ENCODE measurements at regions not wholly inside any gene's neighbourhood (a gene's known extent, or its start where the extent isn't known, plus 50 kb on each side); places are given as distances from the start of the nearest gene placed in this dataset. TPM values are rescaled to one million over a fixed set of nuclear protein-coding genes. Genes with fewer than 3 reads are reported as not detected.
"Not testable (repeated sequence)": the region's sequence is repeated elsewhere in the genome, so short reads cannot be mapped to it uniquely, and the experiment has no call there.

DNA sequence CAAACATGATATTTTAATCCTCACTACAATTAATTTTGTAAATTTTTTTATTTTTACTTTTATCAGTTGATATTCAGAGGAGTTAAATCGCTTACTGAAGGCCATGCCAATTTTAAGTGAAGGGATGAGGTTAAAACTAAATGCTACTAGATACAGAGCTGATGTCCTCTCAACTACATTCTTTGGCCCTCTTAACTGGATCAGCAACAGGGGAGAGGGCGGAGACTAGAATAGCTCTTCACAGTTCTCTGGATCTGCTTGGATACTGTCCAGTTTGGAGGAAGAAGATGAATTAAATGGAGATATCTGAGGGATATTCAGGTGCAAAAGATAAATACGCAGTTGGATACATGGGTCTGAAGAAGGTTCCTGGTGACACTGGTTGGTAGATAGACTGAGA is 85.6 kb upstream of the LYSMD4 start:
- TF ChIP-seq, protein P1, sequence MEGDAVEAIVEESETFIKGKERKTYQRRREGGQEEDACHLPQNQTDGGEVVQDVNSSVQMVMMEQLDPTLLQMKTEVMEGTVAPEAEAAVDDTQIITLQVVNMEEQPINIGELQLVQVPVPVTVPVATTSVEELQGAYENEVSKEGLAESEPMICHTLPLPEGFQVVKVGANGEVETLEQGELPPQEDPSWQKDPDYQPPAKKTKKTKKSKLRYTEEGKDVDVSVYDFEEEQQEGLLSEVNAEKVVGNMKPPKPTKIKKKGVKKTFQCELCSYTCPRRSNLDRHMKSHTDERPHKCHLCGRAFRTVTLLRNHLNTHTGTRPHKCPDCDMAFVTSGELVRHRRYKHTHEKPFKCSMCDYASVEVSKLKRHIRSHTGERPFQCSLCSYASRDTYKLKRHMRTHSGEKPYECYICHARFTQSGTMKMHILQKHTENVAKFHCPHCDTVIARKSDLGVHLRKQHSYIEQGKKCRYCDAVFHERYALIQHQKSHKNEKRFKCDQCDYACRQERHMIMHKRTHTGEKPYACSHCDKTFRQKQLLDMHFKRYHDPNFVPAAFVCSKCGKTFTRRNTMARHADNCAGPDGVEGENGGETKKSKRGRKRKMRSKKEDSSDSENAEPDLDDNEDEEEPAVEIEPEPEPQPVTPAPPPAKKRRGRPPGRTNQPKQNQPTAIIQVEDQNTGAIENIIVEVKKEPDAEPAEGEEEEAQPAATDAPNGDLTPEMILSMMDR (IDR thresholded peaks at IDR 0.05; ENCODE audit: insufficient read depth, low read depth, low read length) = no peak
- no peak for DNase-seq (ENCODE audit: low read depth)
- no peak overlapping the region for H3K4me3 ChIP-seq (ENCODE audit: low read depth, low read length)

DNA sequence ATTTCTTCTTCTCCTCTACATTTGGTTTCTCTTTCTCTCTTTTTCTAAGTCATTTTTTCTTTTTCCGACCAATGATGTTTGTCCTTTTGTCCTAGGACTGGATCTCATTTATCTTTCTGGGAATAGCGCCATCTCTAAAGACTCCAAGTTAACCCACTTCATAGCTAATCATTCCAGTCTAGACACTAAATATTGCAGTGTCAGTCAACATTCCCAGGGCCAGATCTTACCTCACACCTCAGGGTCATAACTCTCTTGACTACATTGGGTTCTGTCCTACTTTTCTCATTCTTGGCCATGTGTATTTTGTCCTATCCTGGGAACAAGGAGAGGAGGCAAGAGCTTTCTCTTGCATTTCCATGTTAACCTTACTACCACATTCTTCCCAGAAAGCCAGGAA is 83.6 kb upstream of the LYSMD4 start:
- not testable (repeated sequence) for DNase-seq (ENCODE audit: low read depth); H3K4me3 ChIP-seq (ENCODE audit: low read depth, low read length)

GRCh38 chr15:99810663-99811062 is 77.4 kb upstream of the LYSMD4 start:
- not testable (repeated sequence) for H3K4me3 ChIP-seq (ENCODE audit: low read depth, low read length); DNase-seq (ENCODE audit: low read depth)

DNA sequence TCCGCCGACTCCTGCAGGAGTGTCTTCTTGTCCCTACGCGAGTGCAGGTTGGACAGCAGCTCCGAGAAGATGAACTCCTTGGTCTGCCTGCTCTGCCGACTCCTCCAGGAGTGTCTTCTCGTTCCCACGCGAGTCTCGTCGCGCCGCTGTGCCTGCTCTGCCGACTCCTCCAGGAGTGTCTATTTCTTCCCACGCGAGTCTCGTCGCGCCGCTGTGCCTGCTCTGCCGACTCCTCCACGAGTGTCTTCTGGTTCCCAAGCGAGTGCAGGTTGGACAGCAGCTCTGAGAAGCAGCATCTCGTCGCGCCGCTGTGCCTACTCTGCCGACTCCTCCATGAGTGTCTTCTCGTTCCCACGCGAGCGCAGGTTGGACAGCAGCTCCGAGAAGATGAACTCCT is 66.6 kb upstream of the LYSMD4 start:
- DNase-seq (ENCODE audit: low read depth); H3K4me3 ChIP-seq (ENCODE audit: low read depth, low read length): not testable (repeated sequence)

DNA sequence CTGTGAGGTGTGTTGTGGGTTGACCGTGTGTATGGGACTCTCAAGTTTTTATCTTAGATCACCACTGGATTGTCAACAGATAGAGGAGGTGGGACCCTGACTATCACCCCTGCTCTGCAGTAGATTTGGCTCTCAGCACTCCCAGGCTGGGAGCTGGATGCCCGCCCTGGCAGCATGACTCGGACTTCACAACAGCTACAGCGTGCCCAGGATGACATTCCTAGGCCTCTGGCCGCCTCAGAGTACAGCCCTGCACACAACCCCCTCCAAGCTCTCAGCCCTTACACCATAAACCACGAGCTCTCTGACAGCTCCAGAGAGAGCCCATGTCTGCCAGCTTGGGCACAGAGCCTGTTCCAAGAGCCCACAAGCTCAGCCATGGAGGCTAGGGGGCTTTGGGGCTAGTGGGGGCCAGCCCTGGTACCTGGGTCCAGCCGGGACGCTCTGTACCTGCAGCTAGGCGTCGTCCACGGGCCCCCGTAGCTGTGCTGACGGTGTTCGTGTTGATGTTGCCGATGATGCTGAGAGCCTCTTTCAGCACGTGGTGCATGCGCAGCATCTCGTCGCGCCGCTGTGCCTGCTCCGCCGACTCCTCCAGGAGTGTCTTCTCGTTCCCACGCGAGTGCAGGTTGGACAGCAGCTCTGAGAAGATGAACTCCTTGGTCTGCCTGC is 66.1 kb upstream of the LYSMD4 start:
- DNase-seq (ENCODE audit: low read depth); H3K4me3 ChIP-seq (ENCODE audit: low read depth, low read length): not testable (repeated sequence)

DNA sequence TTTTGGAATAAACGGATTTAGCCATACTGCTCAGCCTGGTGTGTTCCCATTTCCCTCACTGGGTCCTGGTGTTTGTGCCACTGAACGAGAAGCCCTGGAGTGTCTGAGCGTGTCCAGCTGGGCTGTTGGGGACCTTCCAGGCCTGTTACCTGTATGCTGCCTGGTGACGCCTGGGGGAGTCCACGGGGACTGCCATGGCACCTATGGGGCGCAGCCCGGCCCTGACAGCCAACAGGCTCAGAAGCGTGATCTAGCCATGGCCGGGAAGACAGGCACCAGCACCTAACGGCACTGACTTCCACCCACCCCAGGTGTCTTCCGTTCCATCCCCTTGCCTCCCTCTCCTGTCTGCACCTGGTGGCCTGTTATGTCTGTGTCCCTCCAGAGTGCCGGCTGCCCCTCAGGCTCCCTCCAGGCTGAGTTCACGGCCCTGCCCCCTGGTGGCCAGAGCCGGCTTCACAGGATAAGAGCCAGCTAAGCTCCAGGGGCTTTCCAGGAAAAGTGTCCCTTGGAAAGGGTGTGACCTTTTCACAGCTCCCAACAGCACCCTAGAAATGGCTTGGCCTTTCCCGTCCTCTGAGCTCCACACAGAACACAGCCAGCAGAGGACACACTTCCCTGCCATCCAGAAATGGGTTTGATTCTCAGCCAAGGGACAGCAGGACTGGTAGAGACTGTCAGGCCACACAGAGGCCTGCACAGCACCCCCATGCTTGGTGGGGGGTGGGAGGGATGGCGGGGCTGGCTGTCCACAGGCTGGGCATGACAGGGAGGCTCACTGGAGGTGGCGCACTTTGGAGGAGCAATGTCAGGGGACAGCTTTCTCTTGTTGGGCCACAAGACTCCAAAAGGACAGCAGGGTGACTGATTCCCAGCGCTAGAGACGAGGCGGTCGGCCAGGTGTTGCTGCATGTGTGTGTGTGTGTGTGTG is 64.0 kb upstream of the LYSMD4 start:
- DNase-seq (ENCODE audit: low read depth); H3K4me3 ChIP-seq (ENCODE audit: low read depth, low read length): not testable (repeated sequence)

- H3K4me3 ChIP-seq (ENCODE audit: low read depth, low read length); DNase-seq (ENCODE audit: low read depth): not testable (repeated sequence)
Measured at GRCh38 chr15:99791881-99792807, 58.9 kb upstream of the LYSMD4 start.

DNA sequence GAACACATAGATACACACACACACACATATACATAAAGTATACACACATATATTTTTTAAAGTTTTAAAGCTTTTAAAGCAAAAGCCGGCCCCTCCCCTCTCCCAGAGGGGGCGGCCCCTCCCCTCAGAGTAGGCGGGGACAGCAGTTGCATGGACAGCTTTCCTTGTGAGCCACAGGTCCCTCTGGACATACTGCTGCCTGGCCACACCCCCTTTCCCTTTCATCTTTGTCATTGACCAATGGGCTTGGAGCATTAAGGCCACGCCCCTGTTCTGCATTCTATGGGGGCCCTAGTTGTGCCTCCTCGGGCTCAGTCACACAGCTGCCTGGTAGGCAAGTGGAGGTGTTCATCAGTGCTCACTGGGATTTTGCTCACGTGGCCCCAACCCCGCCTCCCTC is 57.5 kb upstream of the LYSMD4 start:
- DNase-seq (ENCODE audit: low read depth); H3K4me3 ChIP-seq (ENCODE audit: low read depth, low read length): not testable (repeated sequence)

DNA sequence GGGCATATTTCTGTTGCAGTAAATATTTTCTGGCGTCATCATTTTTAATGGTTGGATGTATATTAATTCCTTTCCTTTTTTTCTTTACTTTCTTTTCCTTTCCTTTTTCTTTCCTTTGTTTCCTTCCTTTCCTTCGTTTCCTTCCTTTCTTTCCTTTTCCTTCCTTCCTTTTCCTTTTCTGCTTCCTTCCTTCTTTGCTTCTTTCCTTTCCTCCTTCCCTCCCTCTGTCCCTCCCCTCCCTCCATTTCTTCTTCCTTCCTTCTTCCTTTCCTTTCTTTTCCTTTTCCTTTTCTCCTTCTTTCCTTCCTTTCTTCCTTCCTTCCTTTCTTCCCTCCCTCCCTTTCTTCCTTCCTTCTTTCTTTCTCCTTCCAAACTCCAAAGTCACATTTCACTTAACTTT is 54.9 kb upstream of the LYSMD4 start:
- TF ChIP-seq, protein P1 (IDR thresholded peaks at IDR 0.05; ENCODE audit: insufficient read depth, low read depth, low read length) = no peak
- no peak overlapping the region for H3K4me3 ChIP-seq (ENCODE audit: low read depth, low read length)
- DNase-seq (ENCODE audit: low read depth) = no peak

DNA sequence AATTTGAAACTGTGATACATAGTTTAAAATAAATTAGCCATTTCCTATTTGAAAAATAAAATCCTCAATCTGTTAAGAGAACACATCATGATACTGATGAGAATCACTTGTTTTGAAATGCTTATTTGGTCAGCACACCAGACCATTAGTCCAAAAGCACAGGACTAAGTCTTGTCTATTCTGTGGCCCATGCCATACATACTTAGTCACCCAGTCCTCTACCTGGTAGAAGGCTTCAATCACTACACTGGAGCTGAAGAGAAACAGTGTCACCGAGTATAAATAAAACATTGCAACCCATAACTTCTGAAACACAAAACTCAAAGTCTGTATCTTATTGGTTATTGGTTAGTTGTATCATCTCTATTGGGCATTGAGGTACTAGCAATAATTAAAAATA is 51.6 kb upstream of the LYSMD4 start:
- H3K4me3 ChIP-seq (ENCODE audit: low read depth, low read length); DNase-seq (ENCODE audit: low read depth): not testable (repeated sequence)

- DNase-seq (ENCODE audit: low read depth); H3K4me3 ChIP-seq (ENCODE audit: low read depth, low read length): not testable (repeated sequence)
Measured at GRCh38 chr15:99783918-99784619, 50.8 kb upstream of the LYSMD4 start.

Small RNA genes in the stretch of these regions (small RNA-seq; reads per million reads assigned to genes)
- gene RN7SL484P = not detected

Measured in fibroblast of villous mesenchyme (primary cell).